ENCODE measurements at regions not wholly inside any gene's neighbourhood (a gene's known extent, or its start where the extent isn't known, plus 50 kb on each side); places are given as distances from the start of the nearest gene placed in this dataset.

GRCh38 chr15:56538901-56539545 is 74.1 kb upstream of the MNS1 start:
- Mint-ChIP-seq H3K27ac (ENCODE audit: unreplicated experiment) (no peak overlapping the region), H3K9me3 (ENCODE audit: low read depth, unreplicated experiment) (peaks cover 5% of the 10 kb centered on the region), H3K27me3 (ENCODE audit: unreplicated experiment) (no peaks in the 10 kb centered on the region), H3K4me3 (ENCODE audit: low read depth, unreplicated experiment) (no peak overlapping the region), H3K4me1 (ENCODE audit: low read depth, unreplicated experiment) (no peaks in the 10 kb centered on the region), H3K36me3 (ENCODE audit: insufficient read depth, unreplicated experiment) (no peaks in the 10 kb centered on the region)
- no peak for TF ChIP-seq CTCF (IDR thresholded peaks at IDR 0.05; ENCODE audit: unreplicated experiment)
- BruUV-seq (replicated peaks): no TSS peak
- intact Hi-C loops (cut with micrococcal nuclease; ENCODE audit: unreplicated experiment): no loop called here
- DNase-seq: no peak
- CTCF ChIA-PET: interaction anchor here (0.6 kb wide), 1 partner anchor 124 kb away, joined by 5 read pairs; no protein-coding TSS in a partner anchor

GRCh38 chr15:56537881-56538280 is 72.9 kb upstream of the MNS1 start:
- intact Hi-C loops (cut with micrococcal nuclease; ENCODE audit: unreplicated experiment): no loop called here
- no peaks in the 10 kb centered on the region for H3K27me3 Mint-ChIP-seq (ENCODE audit: unreplicated experiment)
- H3K4me1 Mint-ChIP-seq (ENCODE audit: low read depth, unreplicated experiment): no peaks in the 10 kb centered on the region
- H3K9me3 Mint-ChIP-seq (ENCODE audit: low read depth, unreplicated experiment): peaks cover 2% of the 10 kb centered on the region
- H3K27ac Mint-ChIP-seq (ENCODE audit: unreplicated experiment): no peak overlapping the region
- CTCF ChIA-PET: no interaction called here
- no TSS peak for BruUV-seq (replicated peaks)
- no peak for DNase-seq
- H3K36me3 Mint-ChIP-seq (ENCODE audit: insufficient read depth, unreplicated experiment): no peaks in the 10 kb centered on the region
- H3K4me3 Mint-ChIP-seq (ENCODE audit: low read depth, unreplicated experiment): no peak overlapping the region
- no peak for TF ChIP-seq CTCF (IDR thresholded peaks at IDR 0.05; ENCODE audit: unreplicated experiment)

GRCh38 chr15:56534728-56535127 is 69.8 kb upstream of the MNS1 start:
- H3K4me1 Mint-ChIP-seq (ENCODE audit: low read depth, unreplicated experiment): no peaks in the 10 kb centered on the region
- CTCF ChIA-PET: no interaction called here
- BruUV-seq (replicated peaks): no TSS peak
- H3K27me3 Mint-ChIP-seq (ENCODE audit: unreplicated experiment): no peaks in the 10 kb centered on the region
- no peak for TF ChIP-seq CTCF (IDR thresholded peaks at IDR 0.05; ENCODE audit: unreplicated experiment)
- no peak overlapping the region for H3K4me3 Mint-ChIP-seq (ENCODE audit: low read depth, unreplicated experiment)
- H3K9me3 Mint-ChIP-seq (ENCODE audit: low read depth, unreplicated experiment): no peaks in the 10 kb centered on the region
- no peak overlapping the region for H3K27ac Mint-ChIP-seq (ENCODE audit: unreplicated experiment)
- no peak for DNase-seq
- intact Hi-C loops (cut with micrococcal nuclease; ENCODE audit: unreplicated experiment): no loop called here
- no peaks in the 10 kb centered on the region for H3K36me3 Mint-ChIP-seq (ENCODE audit: insufficient read depth, unreplicated experiment)

GRCh38 chr15:56533731-56534403 is 68.9 kb upstream of the MNS1 start:
- CTCF ChIA-PET: no interaction called here
- Mint-ChIP-seq H3K4me3 (ENCODE audit: low read depth, unreplicated experiment) (no peak overlapping the region), H3K9me3 (ENCODE audit: low read depth, unreplicated experiment) (no peaks in the 10 kb centered on the region), H3K36me3 (ENCODE audit: insufficient read depth, unreplicated experiment) (no peaks in the 10 kb centered on the region), H3K27ac (ENCODE audit: unreplicated experiment) (no peak overlapping the region), H3K4me1 (ENCODE audit: low read depth, unreplicated experiment) (no peaks in the 10 kb centered on the region), H3K27me3 (ENCODE audit: unreplicated experiment) (peaks cover 5% of the 10 kb centered on the region)
- intact Hi-C loops (cut with micrococcal nuclease; ENCODE audit: unreplicated experiment): no loop called here
- no peak for DNase-seq
- TF ChIP-seq CTCF (IDR thresholded peaks at IDR 0.05; ENCODE audit: unreplicated experiment): no peak
- BruUV-seq (replicated peaks): no TSS peak

Measured in Calu3 (cell line).